Mesendoderm (in vitro differentiated cells): ENCODE measurements at regions not wholly inside any gene's neighbourhood (a gene's known extent, or its start where the extent isn't known, plus 50 kb on each side); places are given as distances from the start of the nearest gene placed in this dataset.

Experiments
- DNase-seq: peaks from one replicate; pipeline ENCODE4 v3.0.0; 2013
- H2AK5ac ChIP-seq: 2 replicates; pipeline ENCODE4 v1.6.1; 2013; ENCODE audit warnings: low read length, inconsistent platforms
- H2BK120ac ChIP-seq: 2 replicates; pipeline ENCODE4 v1.6.1; 2013; ENCODE audit warnings: low read depth, mild to moderate bottlenecking, low read length, moderate library complexity, mixed read lengths
- H2BK15ac ChIP-seq: replicated peaks from 2 replicates; pipeline ENCODE4 v1.6.1; 2013; ENCODE audit warnings: low read depth, mild to moderate bottlenecking, moderate library complexity
- H2BK5ac ChIP-seq: 2 replicates; pipeline ENCODE4 v1.6.1; 2013; ENCODE audit warnings: low read length, inconsistent platforms
- H3K18ac ChIP-seq: 2 replicates; pipeline ENCODE4 v1.6.1; 2013; ENCODE audit warnings: mild to moderate bottlenecking, low read length, mixed read lengths
- H3K23ac ChIP-seq: one replicate; pipeline ENCODE4 v1.6.1; 2013; ENCODE audit warnings: low read length
- H3K27ac ChIP-seq: 2 replicates; pipeline ENCODE4 v1.5.1; 2013; ENCODE audit warnings: low read depth, mild to moderate bottlenecking, inconsistent platforms, low read length, moderate library complexity
- H3K27me3 ChIP-seq: 2 replicates; pipeline ENCODE4 v1.6.1; 2013; ENCODE audit warnings: low read length, control low read depth, mild to moderate bottlenecking, inconsistent platforms; ENCODE audit not compliant: insufficient read depth, poor library complexity
- H3K36me3 ChIP-seq: 2 replicates; pipeline ENCODE4 v1.6.1; 2013; ENCODE audit warnings: low read length, inconsistent platforms; ENCODE audit not compliant: control insufficient read depth, insufficient read depth
- H3K4ac ChIP-seq: one replicate; pipeline ENCODE4 v1.6.1; 2013; ENCODE audit warnings: low read depth, mild to moderate bottlenecking, low read length, moderate library complexity
- H3K4me1 ChIP-seq: 2 replicates; pipeline ENCODE4 v1.6.1; 2013; ENCODE audit warnings: low read depth, low read length, inconsistent platforms; ENCODE audit not compliant: control insufficient read depth
- H3K4me2 ChIP-seq: 2 replicates; pipeline ENCODE4 v1.6.1; 2013; ENCODE audit warnings: low read length
- H3K4me3 ChIP-seq: 2 replicates; pipeline ENCODE4 v1.5.1; 2013; ENCODE audit warnings: mild to moderate bottlenecking, low read length
- H3K56ac ChIP-seq: one replicate; pipeline ENCODE4 v1.6.1; 2013; ENCODE audit warnings: low read length
- H3K79me1 ChIP-seq: 2 replicates; pipeline ENCODE4 v1.6.1; 2013; ENCODE audit warnings: low read length, inconsistent platforms
- H3K79me2 ChIP-seq: 2 replicates; pipeline ENCODE4 v1.6.1; 2013; ENCODE audit warnings: mild to moderate bottlenecking, low read length; ENCODE audit not compliant: control insufficient read depth, insufficient read depth
- H3K9ac ChIP-seq: 2 replicates; pipeline ENCODE4 v1.6.1; 2013; ENCODE audit warnings: low read length, inconsistent platforms
- H4K5ac ChIP-seq: one replicate; pipeline ENCODE4 v1.6.1; 2013; ENCODE audit warnings: low read length
- H4K8ac ChIP-seq: one replicate; pipeline ENCODE4 v1.6.1; 2013; ENCODE audit warnings: low read depth, mild to moderate bottlenecking, control low read depth, low read length, moderate library complexity
- WGBS: extraction: QIAGEN DNeasy Blood & Tissue Kit; methylation state at CpG from one replicate; pipeline ENCODE4 v1.1.7; 2013; ENCODE audit warnings: low lambda C conversion rate, missing lambda C conversion rate; ENCODE audit not compliant: insufficient coverage; ENCODE audit errors: extremely low coverage; 5-methylcytosine and 5-hydroxymethylcytosine counted together

DNA sequence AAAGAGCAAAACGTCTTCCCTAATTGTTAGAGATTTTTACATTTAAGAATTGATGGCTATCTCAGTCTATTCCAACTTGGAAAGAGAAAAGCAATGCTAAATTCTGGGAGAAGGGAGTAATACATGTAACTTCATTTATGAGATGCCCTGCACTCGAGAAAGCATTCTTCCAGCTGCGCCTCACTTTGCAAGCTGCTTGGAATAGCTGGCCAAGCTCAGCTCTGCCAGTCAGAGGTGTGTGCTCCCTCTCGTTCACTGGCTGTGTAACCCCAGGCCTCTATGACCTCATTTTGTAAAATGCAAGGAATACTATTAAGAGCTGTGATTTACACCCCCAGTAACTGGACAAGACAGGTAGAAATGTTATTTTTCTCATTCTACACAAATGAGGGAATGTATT is 79.1 kb downstream of the OTX2 start:
- Histone ChIP-seq H3K27ac (no peak overlapping the region), H4K5ac (no peak overlapping the region), H2BK15ac (no peak overlapping the region), H3K36me3 (no peaks in the 10 kb centered on the region), H3K18ac (no peak overlapping the region), H4K8ac (no peak overlapping the region), H3K4me1 (peaks cover 13% of the 10 kb centered on the region), H2AK5ac (no peak overlapping the region), H2BK5ac (no peak overlapping the region), H3K79me2 (no peaks in the 10 kb centered on the region), H3K23ac (no peak overlapping the region), H3K9ac (no peak overlapping the region), H3K4me3 (no peak overlapping the region), H3K27me3 (peaks cover 3% of the 10 kb centered on the region), H3K4me2 (no peak overlapping the region), H3K79me1 (no peaks in the 10 kb centered on the region), H3K56ac (no peak overlapping the region), H2BK120ac (no peak overlapping the region), H3K4ac (no peak overlapping the region)
- no peak for DNase-seq
- no CpG with 5 or more reads among the region's 4 CpGs for WGBS

DNA sequence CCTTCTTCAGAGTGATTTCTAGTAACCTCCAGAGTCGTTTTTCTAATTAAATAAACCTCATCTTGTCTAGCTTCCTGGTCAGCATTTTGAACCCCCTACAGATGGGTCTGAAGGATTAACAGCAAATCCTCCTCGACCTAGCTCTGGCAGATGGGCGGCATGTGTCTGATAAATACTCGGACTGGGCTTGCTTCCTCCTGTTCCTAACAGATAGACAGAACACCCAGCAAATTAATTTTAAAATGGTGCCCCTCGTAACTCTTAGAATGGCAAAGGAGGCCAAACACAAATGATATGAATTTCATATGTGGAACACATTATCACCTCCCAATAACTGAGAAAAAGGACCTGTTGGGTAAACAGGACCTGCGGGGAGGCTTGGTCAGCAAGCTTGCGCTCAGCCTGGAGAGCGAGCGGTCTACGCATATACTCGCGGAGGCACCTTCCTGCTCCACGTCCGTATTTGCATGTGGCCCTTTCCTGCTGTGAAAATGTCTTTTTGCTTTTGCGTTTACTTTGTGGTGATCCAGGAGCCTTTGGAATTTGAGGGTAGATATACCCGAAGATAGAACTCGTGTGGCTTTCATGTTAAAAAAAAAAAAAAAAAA is 79.6 kb downstream of the OTX2 start:
- Histone ChIP-seq H3K79me2 (no peaks in the 10 kb centered on the region), H3K4me1 (peaks cover 13% of the 10 kb centered on the region), H3K36me3 (no peaks in the 10 kb centered on the region), H3K79me1 (no peaks in the 10 kb centered on the region), H4K5ac (no peak overlapping the region), H3K4me3 (no peak overlapping the region), H3K18ac (no peak overlapping the region), H2BK15ac (no peak overlapping the region), H3K23ac (no peak overlapping the region), H3K56ac (no peak overlapping the region), H4K8ac (no peak overlapping the region), H3K27ac (no peak overlapping the region), H3K9ac (no peak overlapping the region), H2AK5ac (no peak overlapping the region), H3K4ac (no peak overlapping the region), H2BK5ac (no peak overlapping the region), H2BK120ac (no peak overlapping the region), H3K4me2 (peak overlapping the region; percentile 4), H3K27me3 (peaks cover 3% of the 10 kb centered on the region)
- no CpG with 5 or more reads among the region's 17 CpGs for WGBS
- DNase-seq, result peak; percentile 38

DNA sequence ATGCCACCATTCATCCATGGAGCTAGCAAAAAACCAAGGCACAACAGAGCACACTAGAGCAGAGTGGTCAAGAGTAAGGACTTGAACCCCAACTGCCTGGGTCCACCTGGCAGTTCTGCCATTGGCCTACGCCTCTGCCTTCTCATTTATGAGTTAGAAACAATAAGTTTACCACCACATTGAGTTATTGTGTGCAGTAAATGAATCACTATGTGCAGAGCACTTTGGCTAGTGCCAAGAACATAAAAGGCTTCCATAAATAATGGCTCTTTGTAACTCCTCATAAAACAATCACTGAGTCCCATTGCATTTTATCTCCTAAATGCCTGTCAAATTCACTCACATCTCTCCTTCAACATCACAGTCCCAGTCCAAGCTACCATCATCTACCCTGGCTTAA is 86.3 kb downstream of the OTX2 start:
- no peak for DNase-seq
- WGBS, result no CpG with 5 or more reads among the region's 1 CpG

DNA sequence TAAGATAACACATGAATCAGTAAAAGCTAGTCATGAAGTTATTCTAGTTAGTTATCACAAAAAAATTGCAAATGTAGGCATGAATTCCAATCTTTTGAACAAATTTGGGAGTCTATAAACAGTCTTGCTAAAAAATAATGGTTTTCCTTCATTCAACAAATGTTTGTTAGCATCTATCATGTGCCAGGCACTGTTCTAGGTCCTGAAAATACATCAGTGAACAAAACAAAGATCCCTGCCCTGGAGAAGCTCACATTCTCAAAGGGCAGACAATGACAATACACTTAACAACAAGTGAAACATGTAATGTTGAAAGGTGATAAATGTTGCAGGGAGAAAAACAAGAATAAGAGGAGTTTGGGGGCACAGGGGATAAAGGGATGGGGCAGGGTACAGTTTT is 86.9 kb downstream of the OTX2 start:
- no peak overlapping the region for H2BK15ac ChIP-seq
- H3K18ac ChIP-seq, result no peak overlapping the region
- no peak overlapping the region for H3K4me2 ChIP-seq
- no peak overlapping the region for H2BK120ac ChIP-seq
- no peak overlapping the region for H3K27ac ChIP-seq
- no peaks in the 10 kb centered on the region for H3K79me2 ChIP-seq
- peaks cover 2% of the 10 kb centered on the region for H3K4me1 ChIP-seq
- no peak overlapping the region for H2AK5ac ChIP-seq
- no peak overlapping the region for H3K23ac ChIP-seq
- no peaks in the 10 kb centered on the region for H3K27me3 ChIP-seq
- H3K56ac ChIP-seq, result no peak overlapping the region
- H4K5ac ChIP-seq, result no peak overlapping the region
- no peaks in the 10 kb centered on the region for H3K79me1 ChIP-seq
- no peak for DNase-seq
- H3K4me3 ChIP-seq, result no peak overlapping the region
- no peak overlapping the region for H2BK5ac ChIP-seq
- no peak overlapping the region for H3K9ac ChIP-seq
- H4K8ac ChIP-seq, result no peak overlapping the region
- no peaks in the 10 kb centered on the region for H3K36me3 ChIP-seq
- no peak overlapping the region for H3K4ac ChIP-seq

More for the DNA sequence above, 86.3 kb downstream of the OTX2 start:
- Histone ChIP-seq H3K36me3 (no peaks in the 10 kb centered on the region), H2BK5ac (no peak overlapping the region), H4K8ac (no peak overlapping the region), H3K4me1 (peaks cover 2% of the 10 kb centered on the region), H2AK5ac (no peak overlapping the region), H4K5ac (no peak overlapping the region), H3K9ac (no peak overlapping the region), H3K4me3 (no peak overlapping the region), H3K56ac (no peak overlapping the region), H3K27me3 (no peaks in the 10 kb centered on the region), H3K27ac (no peak overlapping the region), H2BK15ac (no peak overlapping the region), H3K79me2 (no peaks in the 10 kb centered on the region), H3K18ac (no peak overlapping the region), H3K79me1 (no peaks in the 10 kb centered on the region), H3K4ac (no peak overlapping the region), H3K23ac (no peak overlapping the region), H2BK120ac (no peak overlapping the region), H3K4me2 (no peak overlapping the region)

DNA sequence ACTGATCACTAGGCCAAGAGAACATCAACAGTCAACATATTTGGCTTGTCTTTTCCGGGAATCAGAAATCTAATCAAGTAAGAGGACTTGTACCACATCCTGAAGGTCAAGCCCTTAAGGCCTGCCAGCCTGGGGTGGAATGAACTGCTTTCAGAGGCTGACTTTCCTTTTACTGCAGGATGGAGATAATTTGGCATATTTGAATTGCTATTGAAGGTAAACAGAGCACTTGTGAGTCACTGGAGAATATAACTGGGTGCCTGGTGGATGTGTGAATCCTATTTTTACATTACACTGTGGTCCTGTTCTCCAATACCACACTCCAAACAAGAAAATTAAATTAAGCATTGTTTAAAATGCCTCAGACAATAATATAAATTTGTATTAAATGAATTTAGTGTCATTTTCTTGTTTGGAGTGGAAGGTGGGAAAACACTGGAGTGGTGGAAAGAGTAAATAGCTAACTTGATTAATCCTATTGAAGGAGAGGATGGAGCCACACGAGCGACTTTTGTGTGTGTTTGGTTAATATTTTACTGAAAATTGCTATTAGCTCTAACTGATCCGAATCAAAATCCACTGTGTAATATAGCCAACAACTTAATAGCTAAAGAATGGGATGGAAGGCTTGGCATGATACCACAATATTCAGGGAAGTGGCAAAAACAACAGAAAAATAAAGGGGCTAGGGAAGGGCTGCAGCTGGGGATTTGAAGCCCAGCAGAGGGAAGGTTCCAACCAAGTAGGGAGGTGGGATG is 89.4 kb downstream of the OTX2 start:
- no peaks in the 10 kb centered on the region for H3K36me3 ChIP-seq
- H3K4ac ChIP-seq, result no peak overlapping the region
- H2BK5ac ChIP-seq, result no peak overlapping the region
- DNase-seq, result no peak
- H3K4me1 ChIP-seq, result no peaks in the 10 kb centered on the region
- H2AK5ac ChIP-seq, result no peak overlapping the region
- no peak overlapping the region for H3K4me3 ChIP-seq
- no peak overlapping the region for H2BK15ac ChIP-seq
- no peak overlapping the region for H3K23ac ChIP-seq
- WGBS, result no CpG with 5 or more reads among the region's 4 CpGs
- H3K9ac ChIP-seq, result no peak overlapping the region
- H3K56ac ChIP-seq, result no peak overlapping the region
- no peak overlapping the region for H2BK120ac ChIP-seq
- H3K18ac ChIP-seq, result no peak overlapping the region
- H4K8ac ChIP-seq, result no peak overlapping the region
- no peaks in the 10 kb centered on the region for H3K79me1 ChIP-seq
- no peak overlapping the region for H3K27ac ChIP-seq
- no peaks in the 10 kb centered on the region for H3K27me3 ChIP-seq
- no peak overlapping the region for H3K4me2 ChIP-seq
- H3K79me2 ChIP-seq, result no peaks in the 10 kb centered on the region
- H4K5ac ChIP-seq, result no peak overlapping the region

DNA sequence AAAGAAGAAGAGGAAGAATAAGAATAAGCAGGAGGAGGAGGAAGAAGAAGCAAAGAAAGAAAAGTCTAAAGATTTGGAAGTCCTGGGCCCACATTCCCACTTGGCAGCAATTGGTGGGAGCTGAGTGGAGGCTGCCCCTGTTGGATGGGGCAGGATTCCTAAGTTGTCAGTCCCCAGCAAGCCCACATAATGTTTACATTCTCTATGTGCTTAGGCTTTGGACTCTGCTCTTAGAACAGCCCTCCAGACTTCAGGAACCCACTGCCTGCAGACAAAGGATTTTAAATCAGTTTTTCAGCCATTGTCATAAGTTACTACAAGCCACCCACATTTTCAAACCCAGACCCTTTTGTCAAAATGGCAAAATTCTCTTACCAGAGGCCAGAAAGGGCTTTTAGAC is 92.0 kb downstream of the OTX2 start:
- H3K4me3 ChIP-seq, result no peak overlapping the region
- H3K79me1 ChIP-seq, result no peaks in the 10 kb centered on the region
- DNase-seq, result no peak
- H3K27me3 ChIP-seq, result no peaks in the 10 kb centered on the region
- H3K9ac ChIP-seq, result no peak overlapping the region
- no peak overlapping the region for H3K56ac ChIP-seq
- H3K4ac ChIP-seq, result no peak overlapping the region
- H2AK5ac ChIP-seq, result no peak overlapping the region
- no peak overlapping the region for H3K4me2 ChIP-seq
- no peak overlapping the region for H3K18ac ChIP-seq
- no peaks in the 10 kb centered on the region for H3K4me1 ChIP-seq
- no peaks in the 10 kb centered on the region for H3K79me2 ChIP-seq
- H4K5ac ChIP-seq, result no peak overlapping the region
- H4K8ac ChIP-seq, result no peak overlapping the region
- no peak overlapping the region for H3K27ac ChIP-seq
- H2BK5ac ChIP-seq, result no peak overlapping the region
- H3K36me3 ChIP-seq, result no peaks in the 10 kb centered on the region
- no peak overlapping the region for H3K23ac ChIP-seq
- no peak overlapping the region for H2BK120ac ChIP-seq
- H2BK15ac ChIP-seq, result no peak overlapping the region
